ENCODE measurements at regions not wholly inside any gene's neighbourhood (a gene's known extent, or its start where the extent isn't known, plus 50 kb on each side); places are given as distances from the start of the nearest gene placed in this dataset.

DNA sequence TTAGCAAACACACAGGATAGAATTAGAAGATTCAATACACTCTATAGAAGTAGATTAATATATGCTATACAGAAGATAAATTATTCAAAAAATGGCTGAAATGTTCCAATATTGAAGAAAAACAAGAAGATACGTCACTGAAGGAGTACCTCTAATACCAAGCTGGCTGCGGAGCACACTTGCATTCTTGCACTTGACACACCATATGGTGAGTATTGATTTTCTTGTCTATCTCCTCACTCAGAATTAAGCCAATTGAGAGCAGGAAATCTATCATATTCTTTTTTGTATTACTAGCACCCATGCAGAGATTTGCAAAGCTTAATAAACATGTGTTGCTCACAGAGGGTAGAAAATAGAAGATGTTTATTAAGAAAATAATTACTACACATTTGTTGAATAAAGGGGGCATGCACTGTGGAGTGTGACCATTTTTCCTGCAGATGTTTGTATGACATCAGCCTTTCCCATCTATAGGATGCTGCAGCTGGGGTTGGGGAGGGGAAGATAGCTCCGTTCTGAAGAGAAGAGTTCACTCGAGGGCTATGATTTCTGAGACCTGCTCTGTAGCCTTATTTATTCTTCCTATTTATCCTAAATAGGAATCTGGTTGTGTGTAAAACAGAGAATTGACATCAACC is 318.1 kb downstream of the HHIPL2 start (continued):
- no peak for TF ChIP-seq TEAD4 (IDR thresholded peaks at IDR 0.05; ENCODE audit: low read depth, low read length)
- no peak for TF ChIP-seq RAD21 (IDR thresholded peaks at IDR 0.05 in 1 of 2, conservative IDR thresholded peaks at IDR 0.05 in 1 of 2; ENCODE audit: low read depth in 2 of 2, low read length in 2 of 2)
- TF ChIP-seq, protein P1, sequence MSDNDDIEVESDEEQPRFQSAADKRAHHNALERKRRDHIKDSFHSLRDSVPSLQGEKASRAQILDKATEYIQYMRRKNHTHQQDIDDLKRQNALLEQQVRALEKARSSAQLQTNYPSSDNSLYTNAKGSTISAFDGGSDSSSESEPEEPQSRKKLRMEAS (IDR thresholded peaks at IDR 0.05), result no peak
- no peak for TF ChIP-seq JUND (IDR thresholded peaks at IDR 0.05; ENCODE audit: low read length)

All from H1 (cell line).